GM12891 (cell line): ENCODE measurements at regions not wholly inside any gene's neighbourhood (a gene's known extent, or its start where the extent isn't known, plus 50 kb on each side); places are given as distances from the start of the nearest gene placed in this dataset.

ENCODE experiments used
- DNase-seq: peaks from one replicate; pipeline ENCODE4 v3.0.0; 2011; ENCODE audit warnings: low spot score; ENCODE audit not compliant: insufficient read length
- FAIRE-seq: peaks from 2 replicates; lab custom pipeline; 2011; peaks lifted over from hg19 to GRCh38; lab: Jason Lieb, UNC
- PAX5 ChIP-seq: IDR thresholded peaks from 2 replicates; pipeline ENCODE4 v1.6.1; 2011; ENCODE audit warnings: low read length, moderate library complexity, mild to moderate bottlenecking; ENCODE audit not compliant: insufficient read depth, severe bottlenecking
- POLR2A ChIP-seq: IDR thresholded peaks from 2 replicates; pipeline ENCODE4 v1.6.1; 2011; ENCODE audit warnings: low read depth, low read length, control low read depth
- POLR2AphosphoS5 ChIP-seq: IDR thresholded peaks from 2 replicates; pipeline ENCODE4 v1.6.1; 2011; ENCODE audit warnings: low read depth, low read length, control low read depth
- POU2F2 ChIP-seq: IDR thresholded peaks from 2 replicates; pipeline ENCODE4 v1.6.1; 2011; ENCODE audit warnings: low read depth, mild to moderate bottlenecking, control low read depth, low read length, moderate library complexity
- SPI1 ChIP-seq: IDR thresholded peaks from 2 replicates; pipeline ENCODE4 v1.6.1; 2011; ENCODE audit warnings: low read depth, low read length, control low read depth
- TAF1 ChIP-seq: IDR thresholded peaks from 2 replicates; pipeline ENCODE4 v1.6.1; 2011; ENCODE audit warnings: low read depth, low read length, control low read depth

- DNase-seq (no peak), FAIRE-seq (no peak)
- no peak for TF ChIP-seq POLR2AphosphoS5
Observed at GRCh38 chr3:113094337-113095221, 103.8 kb downstream of the GTPBP8 start.

DNA sequence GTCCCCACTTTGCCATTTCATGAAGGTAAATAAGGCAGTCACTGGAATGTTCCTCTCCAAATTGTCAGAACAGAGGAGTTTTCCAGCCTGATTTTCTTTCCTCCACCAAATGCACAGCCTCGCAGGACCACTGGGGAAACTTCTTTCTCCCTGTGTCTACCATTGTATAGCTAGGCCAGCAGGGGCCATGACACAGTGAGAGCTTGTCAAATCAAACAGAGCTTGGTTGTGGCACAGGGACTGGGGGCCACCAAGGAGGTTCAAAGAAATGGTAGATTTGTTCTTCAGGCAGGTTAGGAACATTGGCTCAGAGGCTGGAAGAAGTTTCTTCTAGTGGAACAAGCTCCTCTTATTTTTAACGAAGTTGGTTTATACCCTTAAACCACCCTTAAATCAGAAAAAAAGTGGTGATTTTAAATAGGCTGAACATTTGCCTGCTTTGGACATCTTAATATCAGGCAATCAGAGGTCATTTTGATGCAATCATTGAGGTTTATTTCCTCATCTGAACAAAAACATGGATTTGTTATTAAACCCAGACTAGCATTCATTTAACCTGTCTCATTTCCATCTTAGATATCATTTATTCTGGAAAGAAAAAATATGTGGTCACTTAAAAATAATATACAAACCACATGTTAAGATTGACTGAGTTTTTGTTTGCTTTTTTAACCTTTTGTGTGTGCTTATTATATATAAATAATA is 105.6 kb downstream of the GTPBP8 start:
- FAIRE-seq, result no peak
- no peak for DNase-seq
- TF ChIP-seq POLR2AphosphoS5 (no peak), POLR2A (no peak), PAX5 (no peak), POU2F2 (no peak), TAF1 (no peak), SPI1 (no peak)

GRCh38 chr3:113097960-113098447 is 107.2 kb downstream of the GTPBP8 start:
- TF ChIP-seq POLR2A (no peak), PAX5 (no peak), TAF1 (no peak)
- FAIRE-seq (no peak), DNase-seq (no peak)

GRCh38 chr3:113100063-113100462 is 109.3 kb downstream of the GTPBP8 start:
- TF ChIP-seq SPI1, result no peak
- FAIRE-seq (no peak), DNase-seq (no peak)

DNA sequence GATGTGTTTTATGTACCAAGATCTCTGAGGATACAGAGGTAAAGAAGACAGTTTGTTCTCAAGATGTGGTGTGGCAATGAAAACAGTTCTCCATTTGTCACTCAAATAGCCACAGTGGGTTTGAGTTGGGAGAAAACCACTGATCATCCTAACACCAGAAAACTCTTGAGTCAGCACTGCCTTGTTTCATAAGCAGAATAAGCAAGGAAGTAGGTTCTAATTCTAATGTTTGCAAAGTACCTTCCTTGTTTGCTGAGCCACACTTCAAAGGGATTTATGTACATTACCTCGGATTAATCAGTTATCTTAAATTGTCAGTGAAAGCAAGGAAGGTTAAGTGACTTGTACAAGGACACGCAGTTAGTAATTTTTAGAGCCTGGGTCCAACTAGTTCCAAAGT is 107.8 kb upstream of the BOC start:
- FAIRE-seq, result no peak

GRCh38 chr3:113104357-113105092 is 106.8 kb upstream of the BOC start:
- TF ChIP-seq POU2F2, result no peak
- TF ChIP-seq POLR2AphosphoS5, result no peak
- no peak for TF ChIP-seq SPI1
- no peak for TF ChIP-seq PAX5
- TF ChIP-seq POLR2A, result no peak
- no peak for TF ChIP-seq TAF1
- DNase-seq, result no peak
- FAIRE-seq, result no peak

More for the DNA sequence above, 107.8 kb upstream of the BOC start:
- no peak for DNase-seq
- no peak for TF ChIP-seq POLR2AphosphoS5
- TF ChIP-seq TAF1, result no peak
- no peak for TF ChIP-seq PAX5
- no peak for TF ChIP-seq SPI1
- TF ChIP-seq POLR2A, result no peak
- no peak for TF ChIP-seq POU2F2

- FAIRE-seq, result no peak
- TF ChIP-seq PAX5 (no peak), TAF1 (no peak), POU2F2 (no peak), POLR2AphosphoS5 (no peak), SPI1 (no peak), POLR2A (no peak)
- DNase-seq, result no peak
Observed at GRCh38 chr3:113105093-113105449, 106.3 kb upstream of the BOC start.

DNA sequence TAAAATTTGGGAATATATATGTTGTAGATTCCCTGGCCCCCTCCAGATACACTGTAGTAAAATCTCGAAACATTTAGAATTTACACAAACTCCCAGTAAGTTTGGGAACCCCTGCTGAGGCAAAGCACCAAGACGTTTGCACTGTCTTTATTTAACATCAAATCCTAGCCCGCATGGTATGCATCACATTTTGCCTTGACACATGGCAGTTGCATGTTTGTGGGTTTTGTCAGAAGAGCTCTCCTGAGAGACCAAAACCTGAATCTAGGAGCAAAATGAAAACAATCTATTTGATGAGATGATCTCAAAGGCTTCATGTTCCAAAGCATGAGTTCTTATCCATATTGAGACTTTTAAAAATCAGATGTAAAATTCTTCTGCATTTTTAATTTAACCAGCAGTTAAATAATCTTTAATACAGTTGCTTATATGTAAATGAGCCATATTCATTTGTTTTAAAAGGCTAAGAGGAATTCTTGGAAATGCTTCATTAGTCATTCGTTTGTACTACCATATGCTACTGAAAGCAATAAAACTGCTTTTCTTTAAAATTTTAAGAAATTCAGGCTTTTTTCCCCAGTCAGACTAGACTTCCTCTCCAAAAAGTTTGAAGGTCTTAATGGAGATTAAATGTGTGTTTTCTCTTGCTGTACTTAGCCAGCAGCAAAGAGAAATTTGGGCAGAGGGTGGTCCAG is 105.2 kb upstream of the BOC start:
- FAIRE-seq (no peak), DNase-seq (no peak)
- TF ChIP-seq SPI1 (no peak), POLR2AphosphoS5 (no peak), PAX5 (no peak), POLR2A (no peak), TAF1 (no peak)

- DNase-seq (no peak), FAIRE-seq (no peak)
- no peak for TF ChIP-seq POLR2A
- no peak for TF ChIP-seq PAX5
- TF ChIP-seq POLR2AphosphoS5, result no peak
- TF ChIP-seq POU2F2, result no peak
- TF ChIP-seq SPI1, result no peak
- no peak for TF ChIP-seq TAF1
Observed at GRCh38 chr3:113110267-113110666, 101.1 kb upstream of the BOC start.
